ENCODE measurements at regions not wholly inside any gene's neighbourhood (a gene's known extent, or its start where the extent isn't known, plus 50 kb on each side); places are given as distances from the start of the nearest gene placed in this dataset.
"Not testable (repeated sequence)": the region's sequence is repeated elsewhere in the genome, so short reads cannot be mapped to it uniquely, and the experiment has no call there.

DNA sequence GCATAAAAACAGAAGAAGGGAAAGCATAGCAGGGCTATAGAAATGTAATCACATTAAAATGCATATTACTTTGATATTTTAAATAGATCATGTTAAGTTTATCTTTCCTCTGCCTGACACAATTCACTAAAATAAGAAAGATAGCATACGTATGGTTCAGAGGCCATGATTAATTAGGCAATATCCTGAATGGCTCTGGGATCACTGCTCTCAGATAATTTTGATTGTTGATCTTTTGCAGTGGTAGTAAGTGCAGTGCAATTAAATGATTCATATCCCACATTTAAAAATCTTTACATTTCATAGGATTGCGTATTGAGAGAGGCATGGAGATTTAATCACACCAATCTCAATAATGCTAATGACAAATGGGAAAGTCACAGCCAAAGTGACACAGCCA is 1040.7 kb downstream of the SOCS6 start:
- no peak for DNase-seq

DNA sequence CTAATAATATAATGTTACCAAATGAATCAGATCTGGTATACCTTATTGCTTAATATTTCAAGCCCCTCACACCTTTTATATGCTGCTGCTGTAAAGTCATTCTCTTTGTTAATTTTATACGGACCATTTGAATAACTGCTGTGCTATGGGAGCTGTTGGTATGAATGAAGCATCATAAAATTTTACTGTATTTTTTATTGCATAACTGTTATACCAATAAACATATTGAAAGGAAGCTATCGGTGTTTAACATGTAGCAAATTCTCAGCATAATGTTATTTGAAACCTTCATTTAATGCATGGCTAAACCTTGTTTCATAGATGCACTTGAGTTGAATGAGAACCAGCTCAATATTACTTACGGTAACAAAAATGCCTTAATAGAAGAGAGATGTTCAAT is 1040.3 kb downstream of the SOCS6 start:
- no peak for DNase-seq

GRCh38 chr18:71327850-71328249 is 1039.0 kb downstream of the SOCS6 start:
- no peak for DNase-seq

DNA sequence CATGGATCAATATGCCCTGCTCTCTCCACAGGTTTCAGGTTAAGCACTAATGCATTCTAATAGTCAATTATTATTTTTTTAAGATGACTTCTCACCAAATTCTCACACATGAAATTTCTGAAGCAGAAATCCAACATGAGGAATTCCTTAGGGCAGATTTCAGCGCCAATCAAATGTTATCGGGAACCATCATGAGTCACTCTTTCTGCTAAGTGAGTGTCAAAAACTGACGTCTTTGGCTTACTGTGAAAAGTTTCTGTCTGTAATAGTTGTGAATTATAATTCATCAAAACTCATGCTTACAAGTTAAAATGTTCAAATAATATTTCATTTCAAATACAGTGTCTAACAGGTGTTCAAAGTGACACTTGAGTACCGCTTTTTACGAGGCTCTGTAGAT is 1038.6 kb downstream of the SOCS6 start:
- DNase-seq = no peak

- DNase-seq = no peak
These were observed 1038.0 kb downstream of the SOCS6 start for GRCh38 chr18:71326826-71327225.

- DNase-seq = no peak
These were observed 1035.5 kb downstream of the SOCS6 start for GRCh38 chr18:71324356-71324755.

GRCh38 chr18:71322201-71322600 is 1033.4 kb downstream of the SOCS6 start:
- no peak for DNase-seq

DNA sequence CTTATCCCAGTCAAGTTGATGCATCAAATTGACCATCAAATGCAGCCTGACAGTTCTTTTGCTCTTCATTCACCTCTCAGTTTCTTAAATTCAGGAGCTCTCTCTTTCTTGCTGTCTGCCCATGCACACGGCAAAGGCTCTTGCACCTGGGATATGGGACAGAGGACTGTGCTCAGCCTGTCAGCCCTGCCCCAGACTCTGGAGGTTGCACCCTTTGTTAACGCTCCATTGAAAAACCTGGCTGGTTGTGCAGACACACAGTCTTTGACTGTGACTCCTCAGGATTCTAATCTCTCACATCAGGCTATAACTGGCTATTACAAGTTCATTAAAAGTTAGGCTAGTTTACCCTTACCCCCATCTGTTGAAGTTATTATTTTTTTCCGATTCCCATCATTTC is 1032.5 kb downstream of the SOCS6 start:
- no peak for DNase-seq

DNA sequence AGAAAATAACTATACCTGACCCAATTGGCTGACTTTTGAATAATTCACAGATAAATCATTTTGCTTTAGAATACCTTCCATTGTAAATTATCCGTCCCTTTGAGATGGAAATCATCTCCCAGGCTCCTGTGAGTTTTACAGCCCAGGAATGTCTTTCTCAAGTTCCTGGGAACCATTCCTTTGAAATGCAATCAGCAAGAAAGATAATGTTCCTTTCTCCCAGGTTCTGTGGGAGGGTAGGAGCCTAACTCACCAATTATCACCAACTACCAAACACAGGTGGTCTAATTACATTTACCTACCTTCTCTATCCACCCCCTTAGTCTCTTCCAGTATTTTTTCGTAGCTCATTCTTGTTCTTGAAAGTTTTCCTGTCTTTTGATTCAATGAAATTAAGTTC is 1016.0 kb downstream of the SOCS6 start:
- DNase-seq = no peak

GRCh38 chr18:71303743-71304142 is 1014.9 kb downstream of the SOCS6 start:
- not testable (repeated sequence) for DNase-seq

DNA sequence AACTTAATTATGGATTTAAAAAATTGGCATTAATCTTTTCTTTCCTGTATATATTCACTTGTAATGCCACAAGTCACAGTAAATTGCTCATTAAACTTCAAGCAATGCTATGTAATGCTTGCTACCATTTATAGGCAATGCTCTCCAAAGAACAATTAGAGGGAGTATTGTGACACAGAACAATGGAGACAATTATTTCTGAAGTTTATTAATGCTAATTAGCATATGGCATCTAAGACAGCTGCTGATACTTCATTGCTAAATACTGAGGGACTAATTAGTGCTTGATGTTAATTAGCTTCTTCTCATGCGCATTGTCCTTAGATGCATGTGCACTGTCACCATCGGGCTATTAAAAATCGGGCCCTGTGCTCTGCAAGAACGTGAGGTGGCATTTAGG is 1012.8 kb downstream of the SOCS6 start:
- DNase-seq = no peak

GRCh38 chr18:71294201-71294600 is 1005.4 kb downstream of the SOCS6 start:
- not testable (repeated sequence) for DNase-seq

- no peak for DNase-seq
These were observed 1004.5 kb downstream of the SOCS6 start for GRCh38 chr18:71293322-71293721.

GRCh38 chr18:71287268-71287667 is 998.4 kb downstream of the SOCS6 start:
- DNase-seq = no peak

DNA sequence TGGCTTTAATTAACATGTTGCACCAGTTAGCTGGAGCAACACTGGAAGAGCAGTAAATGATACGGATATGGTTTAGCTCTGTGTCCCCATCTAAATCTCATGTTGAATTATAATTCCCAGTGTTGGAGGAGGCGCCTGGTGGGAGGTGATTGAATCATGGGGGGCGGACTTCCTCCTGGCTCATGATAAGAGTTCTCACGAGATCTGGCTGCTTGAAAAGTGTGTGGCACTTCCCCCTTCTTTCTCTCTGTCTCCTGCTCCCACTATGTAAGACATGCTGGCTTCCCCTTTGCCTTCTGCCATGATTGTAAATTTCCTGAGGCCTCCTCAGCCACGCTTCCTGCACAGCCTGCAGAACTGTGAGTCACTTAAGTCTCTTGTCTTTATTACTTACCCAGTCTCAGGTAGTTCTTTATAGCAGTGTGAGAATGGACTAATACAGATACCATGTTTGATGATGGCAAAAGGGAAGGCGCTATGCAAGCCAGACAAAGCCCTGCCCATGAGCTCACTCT is 963.6 kb downstream of the SOCS6 start:
- no peak for DNase-seq

GRCh38 chr18:71250191-71250590 is 961.3 kb downstream of the SOCS6 start:
- no peak for DNase-seq

GRCh38 chr18:71249791-71250190 is 960.9 kb downstream of the SOCS6 start:
- no peak for DNase-seq

- no peak for DNase-seq
These were observed 954.1 kb downstream of the SOCS6 start for GRCh38 chr18:71242981-71243380.

DNA sequence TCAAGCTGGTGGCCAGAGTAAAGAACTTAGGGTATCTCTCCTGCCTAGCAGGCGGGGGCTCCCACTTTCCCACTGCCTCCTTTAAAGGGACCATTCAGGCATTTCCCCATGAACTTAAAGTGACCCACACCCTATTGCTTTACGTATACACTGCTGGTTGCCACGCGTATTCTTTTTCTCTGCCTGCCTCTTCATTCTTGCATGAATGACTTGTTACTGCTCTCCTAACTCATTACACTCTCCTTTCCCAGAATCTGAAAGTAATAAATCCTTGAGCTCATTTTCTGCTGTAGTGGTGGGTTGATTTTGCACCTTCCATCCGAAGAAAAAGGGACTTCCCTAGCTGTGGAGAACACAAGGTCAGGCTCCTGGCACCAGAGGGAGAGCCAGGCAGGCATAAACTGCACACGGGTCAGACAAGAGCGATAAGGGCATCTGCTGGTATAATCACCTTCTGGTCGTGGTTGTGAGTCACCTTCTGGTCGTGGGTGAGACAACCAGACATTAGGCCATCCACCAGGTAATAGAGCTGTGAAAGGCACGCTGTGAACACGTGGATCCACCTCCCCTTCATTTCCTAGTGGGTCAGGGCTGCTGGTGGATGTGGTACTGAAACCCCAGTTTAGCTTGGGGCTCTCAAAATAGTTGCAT is 950.3 kb downstream of the SOCS6 start:
- no peak for DNase-seq

DNA sequence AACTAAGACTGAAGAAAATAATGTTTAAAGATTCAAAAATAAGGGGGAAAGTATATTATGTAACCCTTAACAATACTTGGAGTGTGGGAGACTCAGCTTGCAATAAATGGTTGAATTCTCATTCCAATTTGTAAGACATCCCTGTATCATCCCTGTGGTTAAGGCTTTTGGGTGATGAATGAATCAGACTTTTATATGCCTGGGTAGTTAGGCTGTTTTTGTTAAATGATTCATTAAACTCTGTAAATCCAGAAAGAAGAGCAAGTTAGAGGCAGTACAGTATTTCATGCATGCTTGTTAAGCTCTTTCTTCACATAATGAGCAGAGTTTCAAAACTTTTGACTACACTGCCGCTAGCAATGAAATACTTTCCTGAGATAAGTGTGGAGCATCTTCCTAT is 948.8 kb downstream of the SOCS6 start:
- no peak for DNase-seq

GRCh38 chr18:71233177-71233576 is 944.3 kb downstream of the SOCS6 start:
- DNase-seq = no peak

DNA sequence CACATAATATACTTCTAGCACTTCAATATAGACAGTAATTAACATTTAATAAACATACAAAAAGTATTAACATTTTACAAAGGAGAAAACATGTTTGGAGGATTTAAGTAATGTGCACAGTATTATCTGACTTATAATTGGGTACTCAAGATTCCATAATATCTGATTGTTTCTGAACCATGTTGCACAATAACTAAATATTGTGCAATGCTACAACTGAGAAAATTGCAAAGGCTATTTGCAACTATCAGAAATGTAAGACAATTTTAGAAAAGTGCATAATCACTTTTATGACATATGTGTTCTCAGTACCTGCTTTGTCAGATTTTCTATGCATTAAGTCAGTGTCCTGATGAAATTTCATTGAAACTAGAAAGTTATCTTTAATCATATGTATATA is 934.6 kb downstream of the SOCS6 start:
- DNase-seq = no peak

DNA sequence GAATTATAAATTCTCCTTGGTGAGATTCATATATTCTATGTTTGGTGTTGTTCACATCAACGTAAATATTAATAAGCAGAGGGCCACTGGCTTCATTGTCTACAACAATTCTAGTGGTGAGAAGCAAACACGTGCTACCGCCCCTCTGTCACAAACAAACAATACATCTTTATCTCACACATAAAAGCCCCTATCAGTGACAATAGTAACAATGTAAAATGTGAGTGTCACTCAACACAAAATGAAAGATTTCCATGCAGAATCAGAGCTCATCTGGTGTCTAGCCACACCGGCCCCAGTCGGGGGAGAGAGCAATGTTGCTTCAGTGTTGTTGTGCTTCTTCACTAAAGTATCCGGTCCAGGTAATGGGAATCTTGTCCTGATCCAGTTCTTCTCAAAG is 932.6 kb downstream of the SOCS6 start:
- DNase-seq = no peak

- DNase-seq = not testable (repeated sequence)
These were observed 923.9 kb downstream of the SOCS6 start for GRCh38 chr18:71212739-71213138.

DNA sequence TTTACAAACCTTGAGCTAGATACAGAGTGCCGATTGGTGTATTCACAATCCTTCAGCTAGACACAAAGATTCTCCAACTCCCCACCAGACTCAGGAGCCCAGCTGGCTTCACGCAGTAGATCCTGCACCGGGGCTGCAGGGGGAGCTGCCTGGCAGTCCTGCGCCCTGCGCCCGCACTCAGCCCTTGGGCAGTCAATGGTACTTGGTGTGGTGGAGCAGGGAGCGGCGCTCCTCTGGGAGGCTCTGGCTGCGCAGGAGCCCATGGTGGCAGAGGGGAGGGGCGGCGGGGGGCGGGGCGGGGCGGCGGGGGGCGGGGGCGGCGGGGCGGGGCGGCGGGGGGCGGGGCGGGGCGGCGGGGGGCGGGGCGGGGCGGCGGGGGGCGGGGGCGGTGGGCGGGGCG is 923.4 kb downstream of the SOCS6 start:
- no peak for DNase-seq
